NCI-H2029 treated with DMSO at 0.1 percent for 48 hours (cell line): ENCODE measurements at regions not wholly inside any gene's neighbourhood (a gene's known extent, or its start where the extent isn't known, plus 50 kb on each side); places are given as distances from the start of the nearest gene placed in this dataset.
"Not testable (repeated sequence)": the region's sequence is repeated elsewhere in the genome, so short reads cannot be mapped to it uniquely, and the experiment has no call there.

Experiments used
- DNase-seq: peaks from one replicate; lab custom pipeline; 2025; lab: John Stamatoyannopoulos, UW

DNA sequence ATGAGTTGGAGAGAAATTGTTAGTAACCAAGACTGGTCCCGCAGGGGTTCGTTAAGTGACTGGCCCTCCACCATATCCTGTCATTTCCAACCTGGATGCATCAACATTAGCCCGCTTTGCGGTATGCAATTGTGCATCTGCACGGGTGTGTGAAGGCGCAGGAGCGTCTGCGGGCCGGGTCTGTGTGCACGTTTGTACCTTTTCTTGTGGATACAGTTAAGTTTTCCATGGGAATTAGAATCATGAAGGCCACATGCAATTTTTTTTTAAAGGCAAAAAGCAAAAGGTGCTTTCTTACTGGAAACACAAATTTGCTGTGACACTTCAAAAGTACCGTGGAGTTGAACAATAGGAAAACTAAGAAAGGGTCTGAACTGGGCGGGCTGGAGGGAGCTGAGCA, 355.4 kb upstream of the ZFHX3 start:
- DNase-seq: no peak

GRCh38 chr16:73400951-73401350, 353.0 kb upstream of the ZFHX3 start:
- DNase-seq: no peak

DNA sequence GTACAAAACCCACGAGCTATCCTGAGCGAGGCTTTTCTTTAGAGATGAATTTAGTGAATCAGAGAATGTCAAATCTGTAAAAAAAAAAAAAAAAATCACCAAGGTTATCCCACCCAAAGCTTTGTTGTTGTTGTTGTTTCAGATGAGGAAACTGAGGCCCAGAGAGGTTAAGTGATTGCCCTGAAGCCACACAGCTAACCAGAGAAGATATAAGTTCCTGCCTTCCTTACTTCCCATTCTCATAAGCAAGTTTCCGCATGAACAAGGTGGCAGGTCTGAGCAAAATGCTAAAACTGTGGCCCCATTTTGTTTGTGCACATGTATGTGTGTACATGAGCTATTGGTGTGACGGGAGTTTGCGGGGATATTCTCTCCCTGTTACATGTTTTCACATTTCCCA, 352.1 kb upstream of the ZFHX3 start:
- no peak for DNase-seq

DNA sequence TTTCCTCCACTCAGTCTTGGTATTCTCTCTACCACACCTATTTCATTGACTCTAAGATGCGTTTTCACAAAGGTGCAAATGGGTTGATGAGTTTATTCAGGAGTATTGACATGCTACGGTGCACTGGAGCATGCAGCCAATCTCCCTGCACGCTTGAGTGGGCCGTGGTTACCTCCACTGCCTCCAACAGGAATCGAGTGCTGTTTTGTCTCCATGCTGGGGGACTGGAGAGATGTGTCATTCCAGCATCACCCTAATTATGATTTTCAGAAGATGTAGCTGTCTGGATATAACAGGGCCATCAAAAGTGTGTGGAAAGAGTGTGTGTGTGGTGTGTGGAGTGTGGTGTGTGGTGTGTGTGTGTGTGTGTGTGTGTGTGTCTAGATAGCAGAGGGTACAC, 351.6 kb upstream of the ZFHX3 start:
- no peak for DNase-seq

GRCh38 chr16:73398604-73399003, 350.7 kb upstream of the ZFHX3 start:
- DNase-seq: not testable (repeated sequence)

DNA sequence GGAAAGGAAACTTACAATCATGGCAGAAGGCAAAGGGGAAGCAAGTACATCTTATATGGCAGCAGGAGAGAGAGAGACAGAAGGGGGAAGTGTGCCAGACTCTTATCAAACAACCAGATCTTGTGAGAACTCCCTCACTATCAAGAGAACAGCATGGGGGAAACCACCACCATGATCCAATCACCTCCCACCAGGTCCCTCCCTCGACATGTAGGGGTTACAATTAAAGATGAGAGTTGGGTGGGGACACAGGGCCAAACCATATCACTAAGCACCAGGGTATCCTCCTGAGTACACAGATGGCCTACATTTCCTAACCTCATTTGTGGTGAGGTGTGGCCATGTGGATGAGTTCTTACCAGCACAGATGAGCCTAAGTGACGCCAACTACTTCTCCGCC, 348.6 kb upstream of the ZFHX3 start:
- no peak for DNase-seq

DNA sequence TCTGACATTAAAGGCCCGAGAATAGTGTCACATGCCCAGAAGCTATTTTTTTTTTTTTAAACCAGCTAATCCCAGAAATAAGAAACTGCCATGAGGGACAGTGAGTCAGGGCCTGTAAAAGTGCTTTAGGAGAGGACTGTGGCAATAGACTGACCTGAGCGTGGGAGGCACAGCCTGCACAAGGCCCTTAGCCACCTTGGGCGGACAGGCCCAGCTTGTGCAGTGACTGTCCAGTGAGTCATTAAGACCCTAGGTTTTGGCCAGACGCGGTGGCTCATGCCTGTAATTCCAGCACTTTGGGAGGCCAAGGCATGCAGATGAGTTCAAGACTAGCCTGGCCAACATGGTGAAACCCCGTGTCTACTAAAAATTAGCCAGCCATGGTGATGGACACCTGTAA, 343.0 kb upstream of the ZFHX3 start:
- DNase-seq: no peak

DNA sequence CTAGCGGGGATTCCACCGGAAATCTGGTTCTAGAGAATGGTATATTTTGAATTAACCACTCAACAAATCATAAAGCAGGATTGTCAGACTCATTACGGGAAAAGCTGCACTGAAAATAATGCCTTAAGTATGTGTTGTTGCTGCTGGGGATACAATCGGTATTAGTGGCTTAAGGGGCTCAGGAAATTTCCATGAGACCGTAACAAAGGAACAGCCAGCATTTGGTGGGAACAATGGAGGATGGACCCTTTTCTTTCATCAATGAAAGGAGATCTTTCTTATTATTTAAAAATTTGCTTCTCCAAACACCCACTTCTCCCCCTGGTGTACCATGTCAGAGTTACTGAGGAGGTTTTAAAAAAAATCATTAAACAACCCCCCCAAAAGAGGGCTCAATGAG, 342.6 kb upstream of the ZFHX3 start:
- no peak for DNase-seq

GRCh38 chr16:73389085-73389484, 341.2 kb upstream of the ZFHX3 start:
- DNase-seq: no peak

GRCh38 chr16:73387979-73388378, 340.1 kb upstream of the ZFHX3 start:
- DNase-seq: no peak

DNA sequence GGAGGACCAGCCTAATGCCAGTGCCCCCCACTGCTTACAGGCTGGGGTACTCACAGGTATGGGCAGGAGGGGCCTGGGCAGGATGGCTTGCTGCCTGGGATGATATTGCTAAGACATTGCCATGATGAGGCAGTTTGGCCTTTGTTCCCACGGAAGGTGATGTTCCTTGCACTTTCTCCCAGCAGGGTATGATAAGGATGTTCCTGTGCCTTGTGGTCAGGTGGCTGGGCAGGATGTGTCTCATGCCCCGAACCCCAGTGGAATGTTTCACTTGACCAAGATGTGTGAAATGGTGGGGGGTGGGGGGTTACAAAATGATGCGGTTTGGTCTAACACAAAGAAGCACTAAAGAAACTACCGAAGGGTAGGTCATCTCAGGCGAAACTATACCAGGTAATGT, 337.8 kb upstream of the ZFHX3 start:
- no peak for DNase-seq

DNA sequence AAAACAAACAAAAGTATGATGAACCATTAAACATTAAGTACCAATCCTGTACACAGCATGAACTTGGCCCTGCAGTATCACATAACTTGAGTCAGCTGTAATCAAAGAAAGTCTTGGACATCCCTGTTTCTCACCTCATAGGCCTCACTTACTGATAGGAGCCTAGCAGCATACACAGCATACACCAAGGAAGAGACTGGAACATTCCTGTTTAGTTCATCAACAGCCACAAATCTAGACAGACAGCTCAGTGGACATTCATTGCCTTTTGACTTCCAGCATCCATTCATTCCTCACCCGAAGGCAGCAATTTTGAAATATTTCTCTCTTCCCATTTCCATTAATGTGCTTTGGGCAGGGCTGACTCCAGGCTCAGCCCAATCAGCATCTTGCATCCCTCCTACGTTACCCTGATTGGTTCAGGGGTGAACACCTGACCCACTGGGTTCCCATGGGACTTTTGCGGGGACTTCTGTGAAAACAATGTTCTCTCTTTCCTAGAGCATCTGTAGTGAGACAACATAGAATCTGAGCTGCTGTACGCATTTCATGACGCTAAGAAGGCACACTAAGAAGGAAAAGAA, 336.7 kb upstream of the ZFHX3 start:
- DNase-seq: no peak

DNA sequence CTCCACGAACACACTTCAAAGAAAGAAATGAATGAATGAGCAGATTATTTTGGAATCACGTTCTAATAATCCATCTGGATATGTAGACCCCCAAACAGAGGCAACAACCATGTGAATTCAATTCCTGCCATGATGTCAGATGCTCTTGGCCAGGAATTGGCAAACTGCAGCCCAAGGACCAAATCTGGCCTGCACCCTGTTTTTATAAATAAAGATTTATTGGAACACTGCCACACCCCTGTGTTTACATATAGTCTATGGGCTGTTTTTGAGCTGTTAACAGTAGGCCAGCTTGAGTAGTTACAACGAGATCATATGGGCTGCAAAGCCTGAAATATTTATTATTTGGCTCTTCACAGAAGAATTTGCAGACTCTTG, 336.0 kb upstream of the ZFHX3 start:
- no peak for DNase-seq

GRCh38 chr16:73383195-73383987, 335.5 kb upstream of the ZFHX3 start:
- DNase-seq: no peak

DNA sequence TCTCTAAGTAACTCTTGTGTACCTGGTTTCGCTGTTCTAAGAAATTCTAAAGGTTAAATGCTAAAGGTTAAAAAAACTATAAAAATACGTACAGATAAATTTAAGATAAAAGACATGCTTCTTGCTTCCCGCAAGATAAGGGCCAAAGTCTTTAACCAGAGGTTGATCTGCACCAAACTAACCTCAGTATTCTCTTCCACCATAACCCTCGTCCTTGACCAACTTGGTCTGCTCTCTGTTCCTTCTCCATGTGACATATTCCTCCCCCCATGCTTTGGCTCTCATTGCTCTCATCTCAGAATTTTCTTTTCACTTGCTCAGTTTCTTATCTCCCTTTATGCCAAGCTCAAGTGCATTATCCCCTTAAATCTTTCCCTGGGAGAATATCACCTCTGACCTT, 330.5 kb upstream of the ZFHX3 start:
- no peak for DNase-seq

DNA sequence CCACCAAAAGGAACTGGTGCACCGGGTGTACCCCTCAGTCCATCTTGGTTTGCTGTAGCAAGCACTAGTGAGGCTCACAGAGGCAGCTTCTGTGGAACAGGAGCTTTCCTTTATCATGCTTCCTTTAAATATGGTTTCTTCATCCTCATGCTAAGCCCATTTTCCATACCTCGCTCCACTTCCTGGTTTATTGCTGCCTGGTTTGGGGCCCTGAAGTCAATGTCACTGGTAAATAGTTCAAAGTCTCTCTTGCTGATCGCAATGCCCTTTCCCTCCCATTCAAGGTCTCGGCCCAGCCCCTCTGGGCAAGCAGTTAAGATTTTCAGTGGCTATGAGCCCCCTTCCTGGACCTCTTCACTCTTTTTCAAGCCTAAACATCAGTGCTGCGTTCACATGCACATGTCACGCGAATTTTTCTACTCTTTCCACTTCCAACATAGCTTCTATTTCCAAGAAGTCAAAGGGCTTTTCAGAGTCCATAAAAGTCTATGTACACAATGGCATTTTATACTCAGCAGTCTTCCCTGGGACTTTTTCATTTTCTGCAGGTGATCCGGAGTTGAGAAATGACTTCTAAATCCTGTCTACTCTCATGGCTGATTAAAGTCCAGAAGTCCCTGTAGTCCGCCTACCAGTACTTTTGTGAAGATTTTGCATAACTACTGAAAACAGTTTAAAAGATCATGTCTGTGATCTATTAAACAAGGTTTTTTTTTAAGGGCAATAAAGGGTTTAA, 323.8 kb upstream of the ZFHX3 start:
- DNase-seq: no peak

- DNase-seq: no peak
Observed at GRCh38 chr16:73369851-73370250, 321.9 kb upstream of the ZFHX3 start.

DNA sequence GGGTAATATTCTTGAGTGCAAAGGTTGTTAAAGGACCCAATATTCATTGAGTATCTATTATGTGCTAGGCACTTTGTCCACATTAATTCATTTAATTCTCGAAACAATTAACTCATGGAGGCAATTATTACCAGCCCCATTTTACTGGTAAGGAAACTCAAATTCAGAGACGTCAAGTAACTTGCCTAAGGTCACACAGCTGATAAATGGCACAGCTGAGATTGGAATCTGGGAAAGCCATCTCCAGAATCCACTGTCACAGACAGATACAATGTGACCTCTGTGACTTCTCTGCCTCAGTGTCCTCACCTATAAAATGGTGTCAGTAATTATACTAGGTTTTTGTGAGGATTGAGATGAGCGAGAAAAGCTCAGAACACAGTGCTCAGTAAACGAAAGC, 320.8 kb upstream of the ZFHX3 start:
- DNase-seq: no peak

DNA sequence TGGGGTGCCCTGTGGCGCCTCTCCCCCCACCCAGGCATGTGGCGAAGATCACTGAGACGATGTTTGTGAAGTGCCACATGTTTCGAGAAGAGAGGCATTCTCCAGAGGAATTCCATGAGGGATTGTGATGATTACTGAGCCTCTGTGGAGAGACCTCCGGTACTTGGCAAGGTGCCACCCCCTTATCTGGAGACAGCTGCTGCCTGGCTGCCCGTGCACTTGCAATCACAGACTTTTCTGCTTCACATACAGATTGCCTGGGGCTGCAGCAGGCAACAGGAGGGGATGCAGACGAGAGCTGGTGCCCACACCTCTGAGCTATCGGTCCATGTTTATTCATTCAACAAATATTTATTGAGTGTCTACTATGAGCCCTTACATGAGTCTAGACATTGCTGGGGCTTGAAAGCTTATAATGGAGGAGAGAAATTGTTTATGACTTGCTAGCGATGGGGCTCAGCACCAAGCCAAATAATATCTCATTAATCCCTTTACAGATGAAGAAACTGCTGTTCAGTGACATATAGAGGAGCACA, 317.2 kb upstream of the ZFHX3 start:
- no peak for DNase-seq

DNA sequence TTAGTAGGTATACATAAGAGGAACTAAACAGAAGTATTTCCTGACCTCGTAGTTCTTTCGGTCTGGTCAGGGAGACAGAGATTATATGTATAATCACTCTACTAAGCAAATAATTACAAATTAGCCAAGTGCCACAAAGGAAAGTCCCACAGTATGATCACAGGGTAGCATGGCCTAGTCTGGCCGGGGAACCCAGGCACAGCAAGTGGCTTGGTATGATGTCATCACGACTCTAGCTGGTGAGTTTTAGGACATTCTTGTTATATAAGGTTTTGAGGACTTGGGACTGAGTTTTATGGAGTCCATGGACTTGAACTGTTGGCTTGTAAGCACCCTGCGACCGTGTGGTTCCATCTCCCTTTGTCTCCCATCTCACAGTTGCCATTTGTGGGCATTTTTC, 316.5 kb upstream of the ZFHX3 start:
- no peak for DNase-seq

GRCh38 chr16:73361061-73361460, 313.1 kb upstream of the ZFHX3 start:
- DNase-seq: no peak

DNA sequence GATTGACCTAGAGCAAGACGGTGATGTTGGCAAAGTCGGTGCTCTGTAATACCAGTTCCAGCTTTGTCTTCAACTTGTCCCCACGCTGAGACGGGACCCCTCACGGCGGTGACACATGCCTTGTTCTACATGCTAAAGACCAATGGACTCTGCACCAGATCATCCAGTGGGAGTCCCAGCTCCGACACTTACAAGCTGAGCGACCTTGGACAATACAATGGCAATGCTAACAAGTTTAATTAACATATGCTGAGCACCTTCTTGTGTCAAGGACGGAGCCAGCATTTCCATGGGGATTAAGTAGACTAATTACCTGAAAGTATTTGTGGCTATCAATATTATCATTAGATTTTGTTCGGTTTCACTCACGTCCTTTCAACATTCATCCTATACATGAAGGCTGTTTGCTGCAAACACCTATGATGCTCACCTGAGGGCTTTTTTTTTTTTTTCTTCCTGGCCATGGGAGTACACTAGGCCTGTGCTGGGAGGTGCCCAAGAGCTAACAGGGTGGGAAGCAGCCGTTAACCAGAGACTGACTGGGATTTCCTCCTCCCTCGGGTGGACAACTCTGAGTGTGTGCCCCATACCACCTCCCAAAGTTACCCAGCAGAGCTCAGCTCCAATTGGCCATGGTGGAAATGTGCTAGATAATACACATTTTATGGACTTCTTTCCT, 308.6 kb upstream of the ZFHX3 start:
- no peak for DNase-seq

- DNase-seq: no peak
Observed at GRCh38 chr16:73355981-73356380, 308.1 kb upstream of the ZFHX3 start.
